ENCODE measurements at regions not wholly inside any gene's neighbourhood (a gene's known extent, or its start where the extent isn't known, plus 50 kb on each side); places are given as distances from the start of the nearest gene placed in this dataset.

DNA sequence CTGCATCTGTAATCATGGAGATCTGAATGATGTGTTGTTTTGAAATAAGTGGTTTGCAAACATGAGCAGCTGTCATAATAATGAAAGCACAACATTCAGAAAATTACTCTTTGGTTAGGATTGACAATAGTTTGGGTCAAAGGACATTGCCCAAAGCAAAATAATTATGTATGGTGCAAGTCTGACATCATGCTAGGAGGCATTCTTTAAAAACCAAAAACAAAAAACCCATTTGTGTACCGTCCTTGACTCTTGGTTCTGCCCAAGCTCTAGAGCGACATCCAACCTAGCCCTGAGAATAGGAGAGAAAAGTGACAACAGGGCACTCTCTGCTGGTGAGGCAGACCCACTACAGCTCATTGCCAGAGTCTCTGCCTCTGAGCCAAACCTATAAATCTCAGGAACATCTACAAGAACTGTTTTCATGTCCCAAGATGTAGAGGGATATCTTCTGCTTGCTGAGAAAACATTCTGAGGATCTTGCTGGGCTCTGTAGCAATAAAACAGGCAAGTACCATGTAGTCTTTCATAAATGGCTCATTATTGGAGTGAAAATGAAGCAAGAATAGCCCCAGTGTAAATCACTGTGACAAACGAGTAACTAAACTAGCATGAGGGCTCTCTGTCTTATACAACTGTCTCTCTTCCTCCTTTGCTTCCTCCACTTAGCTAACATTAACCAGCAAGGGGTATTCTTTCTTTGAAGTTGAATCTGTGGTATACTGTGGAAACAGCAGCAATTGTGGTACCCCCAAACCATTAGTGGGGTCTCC, 266.8 kb upstream of the CXCR4 start:
- CTCF ChIA-PET: interaction anchor here (0.6 to 3.6 kb wide), 27 partner anchors 9 to 484 kb away, joined by 3 to 49 read pairs (median 4); no protein-coding TSS in a partner anchor
- DNase-seq (peak; percentile 27 to 83 (median 46)), ATAC-seq (ENCODE audit: poor library complexity) (peak; percentile 57)
- Histone ChIP-seq H3K4me3 (ENCODE audit: low read length) (no peak overlapping the region), H3K4me1 (ENCODE audit: insufficient read depth, low read length) (peaks cover 24% of the 10 kb centered on the region), H3K9me3 (ENCODE audit: control insufficient read depth in 1 of 2, insufficient read depth in 1 of 2, low read length in 2 of 2) (no peaks in the 10 kb centered on the region), H3K27me3 (ENCODE audit: control insufficient read depth in 1 of 2, insufficient read depth in 2 of 2, low read length in 2 of 2) (no peaks in the 10 kb centered on the region), H3K36me3 (ENCODE audit: insufficient read depth, low read length) (no peaks in the 10 kb centered on the region), H3K27ac (ENCODE audit: low read depth in 1 of 2, low read length in 2 of 2) (no peak overlapping the region)
- Mint-ChIP-seq H3K27ac (peak overlapping the region; percentile 79), H3K4me3 (no peak overlapping the region), H3K9me3 (no peaks in the 10 kb centered on the region), H3K27me3 (no peaks in the 10 kb centered on the region), H3K4me1 (ENCODE audit: low read depth) (peaks cover 37% of the 10 kb centered on the region), H3K36me3 (ENCODE audit: low read depth) (no peaks in the 10 kb centered on the region)
- intact Hi-C loops (cut with DNase I, micrococcal nuclease): loop anchor here (1.0 to 10.0 kb wide), 5 partner anchors 398 to 1710 kb away; partner anchors contain the start of gene MCM6 (in 1 of the 2)
- POLR2A ChIA-PET: interaction anchor here (0.7 to 1.9 kb wide), 11 partner anchors 146 to 509 kb away, joined by 3 to 24 read pairs (median 4); partner anchors contain the start of gene MCM6
- TF ChIP-seq, protein P1, sequence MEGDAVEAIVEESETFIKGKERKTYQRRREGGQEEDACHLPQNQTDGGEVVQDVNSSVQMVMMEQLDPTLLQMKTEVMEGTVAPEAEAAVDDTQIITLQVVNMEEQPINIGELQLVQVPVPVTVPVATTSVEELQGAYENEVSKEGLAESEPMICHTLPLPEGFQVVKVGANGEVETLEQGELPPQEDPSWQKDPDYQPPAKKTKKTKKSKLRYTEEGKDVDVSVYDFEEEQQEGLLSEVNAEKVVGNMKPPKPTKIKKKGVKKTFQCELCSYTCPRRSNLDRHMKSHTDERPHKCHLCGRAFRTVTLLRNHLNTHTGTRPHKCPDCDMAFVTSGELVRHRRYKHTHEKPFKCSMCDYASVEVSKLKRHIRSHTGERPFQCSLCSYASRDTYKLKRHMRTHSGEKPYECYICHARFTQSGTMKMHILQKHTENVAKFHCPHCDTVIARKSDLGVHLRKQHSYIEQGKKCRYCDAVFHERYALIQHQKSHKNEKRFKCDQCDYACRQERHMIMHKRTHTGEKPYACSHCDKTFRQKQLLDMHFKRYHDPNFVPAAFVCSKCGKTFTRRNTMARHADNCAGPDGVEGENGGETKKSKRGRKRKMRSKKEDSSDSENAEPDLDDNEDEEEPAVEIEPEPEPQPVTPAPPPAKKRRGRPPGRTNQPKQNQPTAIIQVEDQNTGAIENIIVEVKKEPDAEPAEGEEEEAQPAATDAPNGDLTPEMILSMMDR (IDR thresholded peaks at IDR 0.05): peak; percentile 67

DNA sequence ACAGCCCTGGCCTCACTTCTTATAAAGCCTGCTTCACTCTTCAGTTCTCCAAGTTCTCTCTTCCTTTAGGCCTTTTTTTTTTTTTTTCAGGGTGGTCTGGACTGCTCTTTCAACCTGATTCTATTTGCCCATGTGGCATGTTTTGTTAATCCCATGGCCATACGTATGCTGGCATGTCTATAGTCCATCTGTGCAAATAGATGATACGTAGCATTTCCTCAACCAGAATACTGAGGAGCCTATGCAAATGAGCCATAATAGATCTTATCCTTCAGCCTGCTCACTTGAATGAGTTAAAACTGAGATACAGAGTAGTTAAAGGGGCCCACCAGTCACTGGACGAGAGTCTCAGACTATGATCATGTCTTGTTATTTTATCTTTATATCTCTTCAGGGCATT, 265.2 kb upstream of the CXCR4 start:
- Mint-ChIP-seq H3K4me1 (ENCODE audit: low read depth) (peaks cover 45% of the 10 kb centered on the region), H3K4me3 (no peak overlapping the region), H3K27me3 (no peaks in the 10 kb centered on the region), H3K27ac (peak overlapping the region; percentile 80), H3K9me3 (no peaks in the 10 kb centered on the region), H3K36me3 (ENCODE audit: low read depth) (no peaks in the 10 kb centered on the region)
- CTCF ChIA-PET: interaction anchor here (0.7 to 3.6 kb wide), 6 partner anchors 145 to 469 kb away, joined by 3 to 49 read pairs (median 11); no protein-coding TSS in a partner anchor
- no peak overlapping the region for H3K4me3 ChIP-seq (ENCODE audit: low read length)
- intact Hi-C loops (cut with DNase I, micrococcal nuclease): loop anchor here in 1 of 2 experiments (10.0 kb wide), 1 partner anchor 1708 kb away; no protein-coding TSS in a partner anchor
- DNase-seq (no peak), ATAC-seq (ENCODE audit: poor library complexity) (no peak)
- TF ChIP-seq, protein P1 (IDR thresholded peaks at IDR 0.05): no peak
- H3K27me3 ChIP-seq (ENCODE audit: control insufficient read depth in 1 of 2, insufficient read depth in 2 of 2, low read length in 2 of 2): no peaks in the 10 kb centered on the region
- no peaks in the 10 kb centered on the region for H3K36me3 ChIP-seq (ENCODE audit: insufficient read depth, low read length)
- H3K9me3 ChIP-seq (ENCODE audit: control insufficient read depth in 1 of 2, insufficient read depth in 1 of 2, low read length in 2 of 2): no peaks in the 10 kb centered on the region
- POLR2A ChIA-PET: interaction anchor here (1.3 to 2.3 kb wide), 6 partner anchors 253 to 507 kb away, joined by 3 to 24 read pairs (median 13); partner anchors contain the start of gene MCM6
- H3K4me1 ChIP-seq (ENCODE audit: insufficient read depth, low read length): peaks cover 28% of the 10 kb centered on the region
- peak overlapping the region in 1 of 2 donors; percentile 23 for H3K27ac ChIP-seq (ENCODE audit: low read depth in 1 of 2, low read length in 2 of 2)

DNA sequence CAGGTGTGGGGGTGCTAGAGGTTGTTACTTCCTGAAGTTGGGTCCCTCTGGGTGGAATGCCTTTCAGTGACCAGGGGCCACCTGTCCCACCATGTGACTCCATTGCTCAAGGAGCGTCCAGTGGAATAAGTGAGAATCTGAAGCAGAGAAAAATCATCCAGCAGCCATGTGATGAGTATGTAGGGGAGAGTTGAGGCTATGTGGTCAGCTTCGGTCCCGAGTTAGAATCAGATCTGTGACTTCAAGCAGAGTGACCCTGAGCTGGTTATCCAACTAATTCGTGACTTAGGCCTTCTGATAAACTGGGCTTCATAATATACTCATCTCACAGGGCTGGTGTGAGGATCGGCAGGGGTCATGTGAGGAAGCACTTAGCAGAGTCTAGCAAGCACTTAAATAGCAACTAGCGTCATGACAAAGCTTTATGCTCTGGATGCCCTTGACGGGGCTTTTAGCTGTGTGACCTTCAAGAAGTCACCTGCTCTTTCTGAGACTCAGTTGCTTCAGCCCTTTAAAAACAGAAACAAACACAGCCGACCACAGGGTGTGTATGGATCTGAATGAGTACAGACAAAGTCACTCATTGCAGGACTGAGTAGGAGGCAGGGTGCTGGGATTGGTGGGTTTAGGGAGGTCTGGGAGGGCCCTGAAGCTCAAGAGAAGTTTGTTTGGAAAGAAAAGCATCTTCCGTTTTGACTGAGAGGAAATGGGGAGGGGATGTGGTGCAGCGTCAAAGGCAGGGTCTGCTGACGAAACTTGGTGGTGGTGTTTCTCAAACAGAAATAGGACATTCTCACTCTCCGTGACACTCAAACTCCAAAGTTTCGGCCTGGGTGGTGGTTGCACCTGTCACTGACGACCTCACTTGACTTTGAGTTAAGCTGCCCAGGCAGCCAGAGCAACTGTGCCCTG, 264.0 kb upstream of the CXCR4 start:
- Histone ChIP-seq H3K36me3 (ENCODE audit: insufficient read depth, low read length) (no peaks in the 10 kb centered on the region), H3K27me3 (ENCODE audit: control insufficient read depth in 1 of 2, insufficient read depth in 2 of 2, low read length in 2 of 2) (no peaks in the 10 kb centered on the region), H3K4me1 (ENCODE audit: insufficient read depth, low read length) (peaks cover 29% of the 10 kb centered on the region), H3K4me3 (ENCODE audit: low read length) (peak overlapping the region; percentile 21), H3K9me3 (ENCODE audit: control insufficient read depth in 1 of 2, insufficient read depth in 1 of 2, low read length in 2 of 2) (no peaks in the 10 kb centered on the region), H3K27ac (ENCODE audit: low read depth in 1 of 2, low read length in 2 of 2) (peak overlapping the region; percentile 23 to 46)
- intact Hi-C loops (cut with DNase I, micrococcal nuclease): loop anchor here in 1 of 2 experiments (1.0 to 10.0 kb wide), 5 partner anchors 55 to 1707 kb away; no protein-coding TSS in a partner anchor
- H3K27me3 Mint-ChIP-seq: no peaks in the 10 kb centered on the region
- H3K4me3 Mint-ChIP-seq: peak overlapping the region; percentile 36
- H3K4me1 Mint-ChIP-seq (ENCODE audit: low read depth): peaks cover 53% of the 10 kb centered on the region
- peak; percentile 32 to 88 (median 58) for DNase-seq
- POLR2A ChIA-PET: interaction anchor here (0.6 to 2.3 kb wide), 18 partner anchors 17 to 506 kb away, joined by 3 to 16 read pairs (median 5); partner anchors contain the start of genes DARS1 and MCM6
- peak; percentile 82 for ATAC-seq (ENCODE audit: poor library complexity)
- peak overlapping the region; percentile 80 for H3K27ac Mint-ChIP-seq
- H3K9me3 Mint-ChIP-seq: no peaks in the 10 kb centered on the region
- H3K36me3 Mint-ChIP-seq (ENCODE audit: low read depth): no peaks in the 10 kb centered on the region
- TF ChIP-seq, protein P1 (IDR thresholded peaks at IDR 0.05): no peak
- CTCF ChIA-PET: interaction anchor here (0.7 to 1.6 kb wide), 6 partner anchors 54 to 468 kb away, joined by 3 to 9 read pairs (median 4); no protein-coding TSS in a partner anchor
